ENCODE measurements at regions not wholly inside any gene's neighbourhood (a gene's known extent, or its start where the extent isn't known, plus 50 kb on each side); places are given as distances from the start of the nearest gene placed in this dataset.

- DNase-seq (ENCODE audit: low read depth, low spot score) (no peak), ATAC-seq (no peak)
- intact Hi-C loops (cut with micrococcal nuclease), result no loop called here
- Histone ChIP-seq H3K9ac (ENCODE audit: low read length) (no peak overlapping the region), H3K4me3 (replicated peaks in 1 of 2; ENCODE audit: low read depth in 1 of 2, low read length in 2 of 2) (no peak overlapping the region), H3K9me2 (ENCODE audit: insufficient read depth) (no peaks in the 10 kb centered on the region), H3K9me3 (ENCODE audit: control insufficient read depth in 1 of 2, insufficient read depth in 1 of 2, low read depth in 1 of 2, low read length in 2 of 2) (peaks cover 3 to 5% of the 10 kb centered on the region in 2 experiments; a peak in 2 of 4 replicates), H3K4me1 (ENCODE audit: control insufficient read depth in 1 of 2, insufficient read depth in 2 of 2, low read length in 2 of 2) (no peaks in the 10 kb centered on the region), H3K36me3 (ENCODE audit: control insufficient read depth in 1 of 2, insufficient read depth in 2 of 2, low read length in 2 of 2) (no peaks in the 10 kb centered on the region), H3K79me2 (ENCODE audit: insufficient read depth, low read length) (no peaks in the 10 kb centered on the region), H3K27ac (ENCODE audit: low read depth, low read length) (no peak overlapping the region), H3K27me3 (ENCODE audit: insufficient read depth, low read length) (no peaks in the 10 kb centered on the region), H3K4me2 (ENCODE audit: low read length) (no peak overlapping the region), H4K20me1 (ENCODE audit: insufficient read depth) (no peaks in the 10 kb centered on the region), H2AFZ (ENCODE audit: low read depth, low read length, poor library complexity, severe bottlenecking) (no peak overlapping the region)
- ChIA-PET CTCF (no interaction called here), POLR2A (no interaction called here), RAD21 (ENCODE audit: low non-redundant PET in 1 of 2, low total read pairs in 2 of 2, uncharacterized antibody in 2 of 2, unreplicated experiment in 2 of 2) (no interaction called here)
- TF ChIP-seq SRF (IDR thresholded peaks at IDR 0.05; ENCODE audit: low read depth) (no peak), EZH2phosphoT487 (IDR thresholded peaks at IDR 0.05; ENCODE audit: borderline replicate concordance) (no peak), JUND (IDR thresholded peaks at IDR 0.05) (no peak), ZFX (IDR thresholded peaks at IDR 0.05) (no peak), SIN3A (IDR thresholded peaks at IDR 0.05; ENCODE audit: low read depth) (no peak), REST (IDR thresholded peaks at IDR 0.05; ENCODE audit: low read depth) (no peak), TCF7L2 (IDR thresholded peaks at IDR 0.05; ENCODE audit: borderline replicate concordance, extremely low read depth, insufficient read depth, insufficient read length) (no peak), YY1 (IDR thresholded peaks at IDR 0.05; ENCODE audit: extremely low read depth, insufficient replicate concordance, low read depth, low read length) (no peak), CTCF (IDR thresholded peaks at IDR 0.05 in 2 of 3, conservative IDR thresholded peaks at IDR 0.05 in 1 of 3; ENCODE audit: borderline replicate concordance in 1 of 3, insufficient read depth in 1 of 3, low read depth in 2 of 3, low read length in 2 of 3) (no peak), ELF1 (IDR thresholded peaks at IDR 0.05; ENCODE audit: borderline replicate concordance, low read depth) (no peak), RAD21 (IDR thresholded peaks at IDR 0.05; ENCODE audit: low read depth) (no peak), SP1 (IDR thresholded peaks at IDR 0.05; ENCODE audit: low read depth) (no peak), EZH2 (IDR thresholded peaks at IDR 0.05) (no peak), POLR2AphosphoS5 (IDR thresholded peaks at IDR 0.05; ENCODE audit: low read depth, low read length) (no peak), ZNF274 (IDR thresholded peaks at IDR 0.05; ENCODE audit: low read depth, low read length) (no peak), FOSL1 (IDR thresholded peaks at IDR 0.05; ENCODE audit: low read depth) (no peak)
- BruUV-seq (replicated peaks), result no TSS peak
Measured at GRCh38 chr10:53003094-53003493, 230.5 kb upstream of the MBL2 start.
